Fibroblast of pulmonary artery (primary cell): ENCODE measurements at regions not wholly inside any gene's neighbourhood (a gene's known extent, or its start where the extent isn't known, plus 50 kb on each side); places are given as distances from the start of the nearest gene placed in this dataset.

Experiments used
- DNase-seq: peaks from one replicate; pipeline ENCODE4 v3.0.0-alpha.2; 2010; ENCODE audit warnings: low read depth
- H3K4me3 ChIP-seq: replicated peaks from 2 replicates; pipeline ENCODE4 v1.5.1; 2011; ENCODE audit warnings: low read depth, mild to moderate bottlenecking, control low read depth, low read length, moderate library complexity
- CTCF ChIP-seq: IDR thresholded peaks from 2 replicates; pipeline ENCODE4 v1.5.1; 2011; ENCODE audit warnings: mild to moderate bottlenecking, control low read depth, low read length, inconsistent platforms; ENCODE audit errors: missing control alignments

GRCh38 chr2:239554766-239555570 lies 154.1 kb upstream of the HDAC4 start:
- DNase-seq: no peak
- no peak for TF ChIP-seq CTCF
- H3K4me3 ChIP-seq: no peak overlapping the region

- no peak for TF ChIP-seq CTCF
- DNase-seq: no peak
- no peak overlapping the region for H3K4me3 ChIP-seq
Measured at GRCh38 chr2:239553376-239554000, 152.7 kb upstream of the HDAC4 start.

- no peak for DNase-seq
- H3K4me3 ChIP-seq: no peak overlapping the region
- no peak for TF ChIP-seq CTCF
Measured at GRCh38 chr2:239552213-239552926, 151.6 kb upstream of the HDAC4 start.

GRCh38 chr2:239551206-239551605 lies 150.4 kb upstream of the HDAC4 start:
- TF ChIP-seq CTCF: no peak
- no peak overlapping the region for H3K4me3 ChIP-seq
- no peak for DNase-seq

- TF ChIP-seq CTCF: no peak
- H3K4me3 ChIP-seq: no peak overlapping the region
- no peak for DNase-seq
Measured at GRCh38 chr2:239550357-239550756, 149.5 kb upstream of the HDAC4 start.

GRCh38 chr2:239549711-239550255 lies 149.0 kb upstream of the HDAC4 start:
- DNase-seq: no peak
- H3K4me3 ChIP-seq: no peak overlapping the region
- no peak for TF ChIP-seq CTCF
